ENCODE measurements at regions not wholly inside any gene's neighbourhood (a gene's known extent, or its start where the extent isn't known, plus 50 kb on each side); places are given as distances from the start of the nearest gene placed in this dataset.

DNA sequence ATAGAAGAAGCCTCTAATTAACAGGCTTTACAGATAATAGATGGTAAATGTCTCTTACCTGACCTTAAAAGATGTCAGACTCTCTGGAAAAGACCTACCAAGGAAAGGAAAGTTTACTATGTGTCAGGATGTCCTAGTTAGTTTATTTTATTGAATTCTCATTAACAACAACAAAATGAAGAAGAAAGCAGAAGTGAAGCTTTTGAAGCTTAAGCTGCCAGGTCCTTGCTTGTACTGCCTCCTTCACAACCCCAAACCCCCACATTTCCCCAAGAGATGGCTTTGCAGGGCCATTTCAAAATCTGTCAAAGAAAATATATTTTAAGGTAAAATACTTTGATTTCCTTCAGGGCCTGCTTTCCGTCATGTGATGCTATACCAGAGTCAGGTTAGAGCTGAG lies 798.4 kb downstream of the TUSC7 start:
- no peak for DNase-seq (ENCODE audit: low read depth)
- TF ChIP-seq, protein P1, sequence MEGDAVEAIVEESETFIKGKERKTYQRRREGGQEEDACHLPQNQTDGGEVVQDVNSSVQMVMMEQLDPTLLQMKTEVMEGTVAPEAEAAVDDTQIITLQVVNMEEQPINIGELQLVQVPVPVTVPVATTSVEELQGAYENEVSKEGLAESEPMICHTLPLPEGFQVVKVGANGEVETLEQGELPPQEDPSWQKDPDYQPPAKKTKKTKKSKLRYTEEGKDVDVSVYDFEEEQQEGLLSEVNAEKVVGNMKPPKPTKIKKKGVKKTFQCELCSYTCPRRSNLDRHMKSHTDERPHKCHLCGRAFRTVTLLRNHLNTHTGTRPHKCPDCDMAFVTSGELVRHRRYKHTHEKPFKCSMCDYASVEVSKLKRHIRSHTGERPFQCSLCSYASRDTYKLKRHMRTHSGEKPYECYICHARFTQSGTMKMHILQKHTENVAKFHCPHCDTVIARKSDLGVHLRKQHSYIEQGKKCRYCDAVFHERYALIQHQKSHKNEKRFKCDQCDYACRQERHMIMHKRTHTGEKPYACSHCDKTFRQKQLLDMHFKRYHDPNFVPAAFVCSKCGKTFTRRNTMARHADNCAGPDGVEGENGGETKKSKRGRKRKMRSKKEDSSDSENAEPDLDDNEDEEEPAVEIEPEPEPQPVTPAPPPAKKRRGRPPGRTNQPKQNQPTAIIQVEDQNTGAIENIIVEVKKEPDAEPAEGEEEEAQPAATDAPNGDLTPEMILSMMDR (IDR thresholded peaks at IDR 0.05; ENCODE audit: insufficient read depth, low read depth, low read length) = no peak
- no peak overlapping the region for H3K4me3 ChIP-seq (ENCODE audit: low read depth, low read length)

GRCh38 chr3:117509858-117510257 lies 800.3 kb downstream of the TUSC7 start:
- H3K4me3 ChIP-seq (ENCODE audit: low read depth, low read length) = no peak overlapping the region

DNA sequence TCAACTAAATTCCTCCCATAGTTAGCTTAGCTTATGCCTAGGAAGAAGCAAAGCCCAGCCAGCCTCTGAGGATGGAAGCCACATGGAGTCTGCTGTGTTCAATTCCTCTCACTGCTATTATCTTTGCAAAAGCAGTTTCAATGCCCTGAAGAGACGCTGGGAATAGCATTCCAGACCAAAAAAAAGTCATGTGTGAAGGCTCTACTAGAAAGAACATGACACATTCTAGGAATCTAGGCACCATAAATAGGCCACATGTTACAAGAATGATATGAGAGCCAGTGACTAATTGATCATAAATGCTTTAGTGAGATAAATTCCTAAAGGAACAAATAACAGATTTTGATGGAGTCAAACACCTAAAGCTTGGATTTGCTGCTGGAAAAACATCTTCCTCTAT lies 800.8 kb downstream of the TUSC7 start:
- DNase-seq (ENCODE audit: low read depth) = peak; percentile 29
- no peak overlapping the region for H3K4me3 ChIP-seq (ENCODE audit: low read depth, low read length)
- TF ChIP-seq, protein P1 (IDR thresholded peaks at IDR 0.05; ENCODE audit: insufficient read depth, low read depth, low read length) = no peak

More at GRCh38 chr3:117509858-117510257, 800.3 kb downstream of the TUSC7 start:
- no peak for DNase-seq (ENCODE audit: low read depth)
- TF ChIP-seq, protein P1 (IDR thresholded peaks at IDR 0.05; ENCODE audit: insufficient read depth, low read depth, low read length) = no peak

DNA sequence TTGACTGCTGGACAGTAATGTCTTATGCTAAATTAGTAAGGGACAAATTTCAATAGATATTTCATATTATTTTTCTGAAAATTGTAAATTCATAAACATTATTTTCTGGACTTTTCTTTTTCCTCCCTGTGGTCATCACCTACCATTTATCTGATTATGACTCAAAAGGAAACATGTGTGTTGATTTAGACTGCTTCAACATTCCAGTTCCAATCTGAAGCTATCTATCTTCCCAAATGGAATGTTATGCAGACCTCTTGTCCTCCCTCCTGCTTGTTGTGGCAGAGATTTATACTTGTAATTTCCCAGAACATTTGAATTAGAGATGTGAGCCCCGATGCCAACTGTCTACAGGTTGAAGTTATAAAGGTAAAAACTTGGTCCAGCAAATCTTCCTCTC lies 803.4 kb downstream of the TUSC7 start:
- H3K4me3 ChIP-seq (ENCODE audit: low read depth, low read length) = no peak overlapping the region
- DNase-seq (ENCODE audit: low read depth) = peak; percentile 16
- TF ChIP-seq, protein P1 (IDR thresholded peaks at IDR 0.05; ENCODE audit: insufficient read depth, low read depth, low read length) = no peak

DNA sequence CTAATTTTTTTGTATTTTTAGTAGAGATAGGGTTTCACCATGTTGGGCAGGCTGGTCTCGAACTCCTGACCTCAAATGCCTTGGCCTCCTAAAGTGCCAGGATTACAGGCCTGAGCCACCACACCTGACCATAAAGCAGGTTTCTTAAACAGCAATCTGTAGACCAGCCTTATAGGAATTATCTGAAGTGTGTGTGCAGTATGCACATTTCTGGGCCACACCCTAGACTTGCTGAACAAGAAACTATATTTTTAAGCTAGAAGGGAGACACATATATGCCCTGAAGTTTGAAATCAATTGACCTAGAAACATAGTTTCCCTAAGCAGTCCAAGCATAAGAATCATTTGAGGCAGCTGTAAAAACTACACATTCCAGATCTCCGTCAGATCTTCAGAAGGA lies 805.7 kb downstream of the TUSC7 start:
- no peak overlapping the region for H3K4me3 ChIP-seq (ENCODE audit: low read depth, low read length)
- TF ChIP-seq, protein P1 (IDR thresholded peaks at IDR 0.05; ENCODE audit: insufficient read depth, low read depth, low read length) = no peak
- no peak for DNase-seq (ENCODE audit: low read depth)

DNA sequence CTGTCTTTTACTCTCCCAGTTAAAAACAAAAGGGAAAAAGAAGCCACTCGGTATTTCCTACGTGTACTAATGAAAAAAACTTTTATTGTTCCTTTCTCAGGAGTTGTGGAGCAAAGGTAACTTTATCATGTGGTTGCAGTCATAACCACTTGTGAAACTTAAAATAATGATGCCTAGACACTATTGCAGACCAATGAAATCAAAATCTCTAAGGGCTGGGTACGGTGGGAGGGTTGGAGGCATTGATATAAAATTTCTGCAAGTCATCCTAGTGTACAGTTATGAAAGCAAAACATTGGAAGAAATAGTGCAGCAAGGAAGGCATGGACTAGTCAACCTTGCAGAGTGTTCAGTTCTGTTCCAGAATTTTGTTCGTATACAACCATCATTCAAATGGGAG lies 808.8 kb downstream of the TUSC7 start:
- DNase-seq (ENCODE audit: low read depth) = no peak
- TF ChIP-seq, protein P1 (IDR thresholded peaks at IDR 0.05; ENCODE audit: insufficient read depth, low read depth, low read length) = no peak

DNA sequence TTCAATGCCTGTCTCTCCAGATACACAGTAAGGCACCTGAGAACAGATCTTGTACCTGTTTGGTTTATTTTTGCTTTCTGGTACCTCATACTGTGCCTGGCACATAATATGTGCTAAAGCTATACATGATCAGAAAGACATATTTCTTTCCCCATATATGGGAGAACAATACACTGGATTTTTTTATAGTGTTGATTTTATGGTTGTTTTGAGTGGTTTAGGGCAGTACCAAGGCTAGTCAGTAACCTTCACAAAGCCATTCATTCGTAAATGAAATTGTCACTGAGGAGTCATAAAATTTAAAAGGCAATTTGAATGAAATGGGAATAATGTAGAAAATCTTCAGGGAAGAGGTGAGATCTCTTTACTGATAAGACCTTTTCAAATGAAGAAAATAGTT lies 810.2 kb downstream of the TUSC7 start:
- no peak overlapping the region for H3K4me3 ChIP-seq (ENCODE audit: low read depth, low read length)
- no peak for DNase-seq (ENCODE audit: low read depth)
- TF ChIP-seq, protein P1 (IDR thresholded peaks at IDR 0.05; ENCODE audit: insufficient read depth, low read depth, low read length) = no peak

More for the DNA sequence above, 808.8 kb downstream of the TUSC7 start:
- no peak overlapping the region for H3K4me3 ChIP-seq (ENCODE audit: low read depth, low read length)
